Glutamatergic neuron (in vitro differentiated cells): ENCODE measurements at regions not wholly inside any gene's neighbourhood (a gene's known extent, or its start where the extent isn't known, plus 50 kb on each side); places are given as distances from the start of the nearest gene placed in this dataset.

ENCODE experiments used
- DNase-seq: peaks from one replicate; pipeline ENCODE4 v3.0.0; 2022
- H3K27ac Mint-ChIP-seq: one replicate; pipeline ENCODE4 v1.8.0; 2020; ENCODE audit warnings: mild to moderate bottlenecking, mixed read lengths, inconsistent platforms; ENCODE audit not compliant: unreplicated experiment
- H3K27me3 Mint-ChIP-seq: one replicate; pipeline ENCODE4 v1.8.0; 2020; ENCODE audit warnings: mild to moderate bottlenecking, moderate library complexity, mixed read lengths, inconsistent platforms; ENCODE audit not compliant: unreplicated experiment
- H3K36me3 Mint-ChIP-seq: one replicate; pipeline ENCODE4 v1.8.0; 2020; ENCODE audit warnings: mild to moderate bottlenecking, mixed read lengths, inconsistent platforms; ENCODE audit not compliant: unreplicated experiment
- H3K4me1 Mint-ChIP-seq: one replicate; pipeline ENCODE4 v1.8.0; 2020; ENCODE audit warnings: mild to moderate bottlenecking, low read depth, mixed read lengths, inconsistent platforms; ENCODE audit not compliant: unreplicated experiment
- H3K4me3 Mint-ChIP-seq: one replicate; pipeline ENCODE4 v1.8.0; 2020; ENCODE audit warnings: mild to moderate bottlenecking, mixed read lengths, inconsistent platforms; ENCODE audit not compliant: unreplicated experiment
- H3K9me3 Mint-ChIP-seq: one replicate; pipeline ENCODE4 v1.8.0; 2020; ENCODE audit warnings: mild to moderate bottlenecking, moderate library complexity, mixed read lengths, inconsistent platforms; ENCODE audit not compliant: unreplicated experiment
- CTCF ChIP-seq: fragments of 200-600 bp; sonication (generic); IDR thresholded peaks from one replicate; pipeline ENCODE4 v1.5.0; 2021; ENCODE audit not compliant: partially characterized antibody, unreplicated experiment

DNA sequence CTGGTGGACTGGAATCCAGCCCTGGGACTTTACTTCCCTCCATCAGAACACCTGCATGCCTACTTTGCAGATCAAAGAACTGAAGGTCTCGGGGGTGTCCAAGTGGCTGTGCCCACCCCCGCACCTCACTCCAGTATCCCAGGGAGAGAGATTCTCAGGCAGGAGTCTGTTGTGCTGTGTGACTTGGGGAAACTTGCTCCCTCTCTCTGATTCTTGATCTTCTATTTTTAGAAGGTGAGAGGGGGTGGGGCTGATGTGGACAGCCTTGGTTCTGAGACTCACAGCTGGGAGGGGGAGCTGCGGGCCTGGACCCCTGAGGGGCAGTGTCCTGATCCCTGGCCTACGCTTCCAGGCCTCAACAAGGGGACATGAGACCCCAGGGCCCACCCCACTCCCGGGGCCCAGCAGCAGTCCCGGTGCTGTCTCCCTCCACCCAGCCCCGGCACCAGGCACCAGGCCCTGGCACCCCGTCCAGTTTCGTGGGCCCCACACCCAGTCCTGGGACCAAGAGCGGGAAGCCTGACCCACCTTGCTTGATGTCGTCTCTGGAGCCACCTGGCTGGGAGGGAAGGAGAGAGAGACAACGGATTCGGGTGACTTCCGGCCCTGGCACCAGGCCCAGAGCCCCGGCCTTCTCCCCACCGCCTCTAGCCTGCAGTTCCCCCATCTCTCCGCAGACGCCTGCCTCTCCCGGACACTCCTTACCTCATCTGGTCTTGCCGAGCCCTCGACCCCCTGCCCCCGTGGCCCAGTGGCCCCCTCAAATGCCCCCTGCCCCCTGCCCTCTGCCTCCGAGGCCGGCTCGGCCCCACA lies 74.0 kb upstream of the SPTLC1 start:
- no peak for DNase-seq
- TF ChIP-seq CTCF, result no peak
- H3K36me3 Mint-ChIP-seq, result peaks cover 11% of the 10 kb centered on the region
- no peak overlapping the region for H3K4me3 Mint-ChIP-seq
- no peak overlapping the region for H3K27ac Mint-ChIP-seq
- peaks cover 2% of the 10 kb centered on the region for H3K9me3 Mint-ChIP-seq
- H3K4me1 Mint-ChIP-seq, result no peaks in the 10 kb centered on the region
- peaks cover 9% of the 10 kb centered on the region for H3K27me3 Mint-ChIP-seq

DNA sequence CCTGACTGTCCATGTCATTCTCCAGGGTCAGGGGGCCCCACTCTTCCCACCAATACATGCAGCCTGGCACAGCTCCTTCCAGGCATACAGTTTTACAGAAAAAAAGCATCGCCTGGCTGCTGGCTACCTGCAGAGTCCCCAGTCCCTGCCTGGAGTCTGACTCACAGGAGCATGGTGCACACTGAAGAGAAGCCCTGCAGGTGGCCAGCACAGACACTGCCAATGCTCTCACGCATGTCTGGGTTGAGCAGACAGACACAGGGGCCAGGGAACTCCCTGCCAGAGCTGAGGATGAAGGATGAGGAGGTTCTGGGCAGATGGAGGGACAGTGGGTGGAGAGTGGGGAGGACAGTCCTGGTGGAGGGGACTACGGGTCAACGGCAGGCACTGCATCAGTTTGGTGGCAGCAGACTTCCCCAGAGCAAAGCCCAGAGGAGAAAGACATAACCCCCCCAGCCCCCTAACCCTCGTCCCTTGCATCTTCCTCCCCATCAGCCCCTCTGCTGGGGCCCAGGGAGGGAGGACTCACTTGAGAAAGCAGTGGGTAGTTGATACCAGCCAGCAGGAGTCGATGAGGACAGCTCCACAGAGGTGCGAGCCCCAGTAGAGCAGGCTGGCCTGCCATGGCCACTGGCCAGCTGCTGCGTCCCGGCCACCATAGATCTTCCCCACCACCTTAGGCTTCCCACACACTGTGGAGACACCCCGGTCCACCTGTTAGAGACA lies 72.9 kb upstream of the SPTLC1 start:
- no peak for TF ChIP-seq CTCF
- H3K36me3 Mint-ChIP-seq, result peaks cover 11% of the 10 kb centered on the region
- peaks cover 7% of the 10 kb centered on the region for H3K27me3 Mint-ChIP-seq
- no peak overlapping the region for H3K27ac Mint-ChIP-seq
- H3K4me3 Mint-ChIP-seq, result no peak overlapping the region
- H3K4me1 Mint-ChIP-seq, result no peaks in the 10 kb centered on the region
- DNase-seq, result no peak
- H3K9me3 Mint-ChIP-seq, result peaks cover 2% of the 10 kb centered on the region

DNA sequence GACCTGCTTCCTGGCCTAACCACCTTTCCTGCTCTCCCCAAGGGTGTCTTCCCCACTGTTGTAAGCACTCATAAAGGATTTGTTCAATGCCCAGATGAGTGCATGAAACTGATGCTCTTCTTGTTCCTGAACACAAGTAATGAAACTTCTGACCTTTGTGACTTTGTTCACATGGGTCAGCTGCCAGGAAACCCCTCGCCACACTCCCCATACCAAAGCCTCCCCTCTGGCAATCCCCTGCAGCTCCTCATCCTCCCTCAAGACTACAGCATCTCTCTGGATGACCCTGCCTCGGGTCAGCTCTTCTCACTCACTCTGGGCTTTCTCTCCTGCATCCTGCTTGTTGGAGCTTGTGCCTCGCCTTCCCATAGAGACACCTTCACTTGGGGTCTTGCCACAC lies 72.2 kb upstream of the SPTLC1 start:
- H3K9me3 Mint-ChIP-seq, result peaks cover 2% of the 10 kb centered on the region
- no peak overlapping the region for H3K4me3 Mint-ChIP-seq
- DNase-seq, result no peak
- peaks cover 10% of the 10 kb centered on the region for H3K36me3 Mint-ChIP-seq
- H3K27me3 Mint-ChIP-seq, result peaks cover 5% of the 10 kb centered on the region
- no peaks in the 10 kb centered on the region for H3K4me1 Mint-ChIP-seq
- no peak overlapping the region for H3K27ac Mint-ChIP-seq
- TF ChIP-seq CTCF, result no peak

- no peak for DNase-seq
Measured at GRCh38 chr9:92186631-92187030, 71.4 kb upstream of the SPTLC1 start.

More at GRCh38 chr9:92186631-92187030, 71.4 kb upstream of the SPTLC1 start:
- Mint-ChIP-seq H3K9me3 (peaks cover 6% of the 10 kb centered on the region), H3K4me3 (no peak overlapping the region), H3K27me3 (peaks cover 6% of the 10 kb centered on the region), H3K27ac (no peak overlapping the region), H3K36me3 (peaks cover 2% of the 10 kb centered on the region), H3K4me1 (no peaks in the 10 kb centered on the region)
- no peak for TF ChIP-seq CTCF
